ENCODE measurements at regions not wholly inside any gene's neighbourhood (a gene's known extent, or its start where the extent isn't known, plus 50 kb on each side); places are given as distances from the start of the nearest gene placed in this dataset.

GRCh38 chr3:182240474-182240873 lies 528.7 kb downstream of the SOX2 start:
- H3K9me3 ChIP-seq, result no peaks in the 10 kb centered on the region
- H3K4me3 ChIP-seq, result no peak overlapping the region
- no peaks in the 10 kb centered on the region for H3K36me3 ChIP-seq
- no peak for TF ChIP-seq POLR2A (IDR thresholded peaks at IDR 0.05)
- TF ChIP-seq POLR2AphosphoS5 (IDR thresholded peaks at IDR 0.05; ENCODE audit: insufficient read depth in 1 of 2, low read depth in 1 of 2), result no peak
- TF ChIP-seq CTCF (IDR thresholded peaks at IDR 0.05), result no peak
- no peak overlapping the region for H3K27ac ChIP-seq
- H3K4me1 ChIP-seq, result no peaks in the 10 kb centered on the region
- intact Hi-C loops (cut with DNase I), result no loop called here
- no peaks in the 10 kb centered on the region for H3K27me3 ChIP-seq
- DNase-seq (ENCODE audit: extremely low spot score in 2 of 2), result no peak

- H3K9me3 ChIP-seq, result no peaks in the 10 kb centered on the region
- no peak for DNase-seq (ENCODE audit: extremely low spot score in 2 of 2)
- no peaks in the 10 kb centered on the region for H3K4me1 ChIP-seq
- no peak overlapping the region for H3K27ac ChIP-seq
- TF ChIP-seq CTCF (IDR thresholded peaks at IDR 0.05) (no peak), POLR2A (IDR thresholded peaks at IDR 0.05) (no peak), POLR2AphosphoS5 (IDR thresholded peaks at IDR 0.05; ENCODE audit: insufficient read depth in 1 of 2, low read depth in 1 of 2) (no peak)
- H3K4me3 ChIP-seq, result no peak overlapping the region
- no peaks in the 10 kb centered on the region for H3K36me3 ChIP-seq
- H3K27me3 ChIP-seq, result no peaks in the 10 kb centered on the region
- intact Hi-C loops (cut with DNase I), result no loop called here
Measured at GRCh38 chr3:182241196-182241765, 529.6 kb downstream of the SOX2 start.

- Histone ChIP-seq H3K9me3 (no peaks in the 10 kb centered on the region), H3K4me3 (no peak overlapping the region), H3K36me3 (no peaks in the 10 kb centered on the region), H3K27me3 (no peaks in the 10 kb centered on the region), H3K4me1 (no peaks in the 10 kb centered on the region), H3K27ac (no peak overlapping the region)
- intact Hi-C loops (cut with DNase I), result no loop called here
- DNase-seq (ENCODE audit: extremely low spot score in 2 of 2), result no peak
- no peak for TF ChIP-seq CTCF (IDR thresholded peaks at IDR 0.05)
- TF ChIP-seq POLR2AphosphoS5 (IDR thresholded peaks at IDR 0.05; ENCODE audit: insufficient read depth in 1 of 2, low read depth in 1 of 2), result no peak
- no peak for TF ChIP-seq POLR2A (IDR thresholded peaks at IDR 0.05)
Measured at GRCh38 chr3:182241766-182242488, 530.2 kb downstream of the SOX2 start.

GRCh38 chr3:182242489-182242942 lies 530.8 kb downstream of the SOX2 start:
- TF ChIP-seq CTCF (IDR thresholded peaks at IDR 0.05) (no peak), POLR2AphosphoS5 (IDR thresholded peaks at IDR 0.05; ENCODE audit: insufficient read depth in 1 of 2, low read depth in 1 of 2) (no peak), POLR2A (IDR thresholded peaks at IDR 0.05) (no peak)
- Histone ChIP-seq H3K27me3 (no peaks in the 10 kb centered on the region), H3K4me3 (no peak overlapping the region), H3K36me3 (no peaks in the 10 kb centered on the region), H3K9me3 (no peaks in the 10 kb centered on the region), H3K27ac (no peak overlapping the region), H3K4me1 (no peaks in the 10 kb centered on the region)
- intact Hi-C loops (cut with DNase I), result no loop called here
- no peak for DNase-seq (ENCODE audit: extremely low spot score in 2 of 2)

GRCh38 chr3:182243625-182244024 lies 531.9 kb downstream of the SOX2 start:
- intact Hi-C loops (cut with DNase I), result no loop called here
- Histone ChIP-seq H3K27ac (no peak overlapping the region), H3K4me1 (no peaks in the 10 kb centered on the region), H3K9me3 (no peaks in the 10 kb centered on the region), H3K4me3 (no peak overlapping the region), H3K27me3 (no peaks in the 10 kb centered on the region), H3K36me3 (no peaks in the 10 kb centered on the region)
- no peak for DNase-seq (ENCODE audit: extremely low spot score in 2 of 2)
- TF ChIP-seq CTCF (IDR thresholded peaks at IDR 0.05) (no peak), POLR2A (IDR thresholded peaks at IDR 0.05) (no peak), POLR2AphosphoS5 (IDR thresholded peaks at IDR 0.05; ENCODE audit: insufficient read depth in 1 of 2, low read depth in 1 of 2) (no peak)

All from vagina (tissue), 2 donors.